ENCODE measurements at regions not wholly inside any gene's neighbourhood (a gene's known extent, or its start where the extent isn't known, plus 50 kb on each side); places are given as distances from the start of the nearest gene placed in this dataset.

GRCh38 chr9:90967145-90967538, 165.5 kb downstream of the SYK start:
- DNase-seq (ENCODE audit: low read depth in 1 of 2, low spot score in 1 of 2): no peak
- Histone ChIP-seq H3K4me3 (replicated peaks; ENCODE audit: insufficient read depth, low read length) (no peak overlapping the region), H3K27ac (replicated peaks) (no peak overlapping the region), H3K27me3 (ENCODE audit: insufficient read depth, poor library complexity, severe bottlenecking) (no peaks in the 10 kb centered on the region)
- TF ChIP-seq, protein P1, sequence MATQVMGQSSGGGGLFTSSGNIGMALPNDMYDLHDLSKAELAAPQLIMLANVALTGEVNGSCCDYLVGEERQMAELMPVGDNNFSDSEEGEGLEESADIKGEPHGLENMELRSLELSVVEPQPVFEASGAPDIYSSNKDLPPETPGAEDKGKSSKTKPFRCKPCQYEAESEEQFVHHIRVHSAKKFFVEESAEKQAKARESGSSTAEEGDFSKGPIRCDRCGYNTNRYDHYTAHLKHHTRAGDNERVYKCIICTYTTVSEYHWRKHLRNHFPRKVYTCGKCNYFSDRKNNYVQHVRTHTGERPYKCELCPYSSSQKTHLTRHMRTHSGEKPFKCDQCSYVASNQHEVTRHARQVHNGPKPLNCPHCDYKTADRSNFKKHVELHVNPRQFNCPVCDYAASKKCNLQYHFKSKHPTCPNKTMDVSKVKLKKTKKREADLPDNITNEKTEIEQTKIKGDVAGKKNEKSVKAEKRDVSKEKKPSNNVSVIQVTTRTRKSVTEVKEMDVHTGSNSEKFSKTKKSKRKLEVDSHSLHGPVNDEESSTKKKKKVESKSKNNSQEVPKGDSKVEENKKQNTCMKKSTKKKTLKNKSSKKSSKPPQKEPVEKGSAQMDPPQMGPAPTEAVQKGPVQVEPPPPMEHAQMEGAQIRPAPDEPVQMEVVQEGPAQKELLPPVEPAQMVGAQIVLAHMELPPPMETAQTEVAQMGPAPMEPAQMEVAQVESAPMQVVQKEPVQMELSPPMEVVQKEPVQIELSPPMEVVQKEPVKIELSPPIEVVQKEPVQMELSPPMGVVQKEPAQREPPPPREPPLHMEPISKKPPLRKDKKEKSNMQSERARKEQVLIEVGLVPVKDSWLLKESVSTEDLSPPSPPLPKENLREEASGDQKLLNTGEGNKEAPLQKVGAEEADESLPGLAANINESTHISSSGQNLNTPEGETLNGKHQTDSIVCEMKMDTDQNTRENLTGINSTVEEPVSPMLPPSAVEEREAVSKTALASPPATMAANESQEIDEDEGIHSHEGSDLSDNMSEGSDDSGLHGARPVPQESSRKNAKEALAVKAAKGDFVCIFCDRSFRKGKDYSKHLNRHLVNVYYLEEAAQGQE (IDR thresholded peaks at IDR 0.05; ENCODE audit: insufficient replicate concordance, low read depth): no peak
- TF ChIP-seq POLR2AphosphoS5 (IDR thresholded peaks at IDR 0.05; ENCODE audit: low read depth) (no peak), CTCF (IDR thresholded peaks at IDR 0.05; ENCODE audit: insufficient read depth, low read length) (no peak), GABPA (IDR thresholded peaks at IDR 0.05; ENCODE audit: low read depth) (no peak), SPI1 (IDR thresholded peaks at IDR 0.05; ENCODE audit: borderline replicate concordance, low read depth) (no peak)

GRCh38 chr9:90969021-90969675, 167.5 kb downstream of the SYK start:
- H3K27ac ChIP-seq (replicated peaks): no peak overlapping the region
- H3K27me3 ChIP-seq (ENCODE audit: insufficient read depth, poor library complexity, severe bottlenecking): no peaks in the 10 kb centered on the region
- no peak overlapping the region for H3K4me3 ChIP-seq (replicated peaks; ENCODE audit: insufficient read depth, low read length)
- no peak for DNase-seq (ENCODE audit: low read depth in 1 of 2, low spot score in 1 of 2)
- TF ChIP-seq POLR2AphosphoS5 (IDR thresholded peaks at IDR 0.05; ENCODE audit: low read depth): no peak
- no peak for TF ChIP-seq CTCF (IDR thresholded peaks at IDR 0.05; ENCODE audit: insufficient read depth, low read length)
- TF ChIP-seq, protein P1 (IDR thresholded peaks at IDR 0.05; ENCODE audit: insufficient replicate concordance, low read depth): no peak
- no peak for TF ChIP-seq GABPA (IDR thresholded peaks at IDR 0.05; ENCODE audit: low read depth)
- TF ChIP-seq SPI1 (IDR thresholded peaks at IDR 0.05; ENCODE audit: borderline replicate concordance, low read depth): no peak

GRCh38 chr9:90970608-90971007, 169.0 kb downstream of the SYK start:
- Histone ChIP-seq H3K27me3 (ENCODE audit: insufficient read depth, poor library complexity, severe bottlenecking) (no peaks in the 10 kb centered on the region), H3K4me3 (replicated peaks; ENCODE audit: insufficient read depth, low read length) (no peak overlapping the region), H3K27ac (replicated peaks) (no peak overlapping the region)
- TF ChIP-seq SPI1 (IDR thresholded peaks at IDR 0.05; ENCODE audit: borderline replicate concordance, low read depth) (no peak), POLR2AphosphoS5 (IDR thresholded peaks at IDR 0.05; ENCODE audit: low read depth) (no peak), CTCF (IDR thresholded peaks at IDR 0.05; ENCODE audit: insufficient read depth, low read length) (no peak), GABPA (IDR thresholded peaks at IDR 0.05; ENCODE audit: low read depth) (no peak)
- TF ChIP-seq, protein P1 (IDR thresholded peaks at IDR 0.05; ENCODE audit: insufficient replicate concordance, low read depth): no peak
- DNase-seq (ENCODE audit: low read depth in 1 of 2, low spot score in 1 of 2): no peak

Measured in HL-60 (cell line).